GM19238 (cell line): ENCODE measurements at regions not wholly inside any gene's neighbourhood (a gene's known extent, or its start where the extent isn't known, plus 50 kb on each side); places are given as distances from the start of the nearest gene placed in this dataset.

Experiments
- DNase-seq: peaks from one replicate; pipeline ENCODE4 v3.0.0; 2011; ENCODE audit warnings: low spot score; ENCODE audit not compliant: insufficient read length

GRCh38 chr16:52054326-52054725, 492.6 kb downstream of the TOX3 start:
- DNase-seq, result no peak

GRCh38 chr16:52052818-52053217, 494.1 kb downstream of the TOX3 start:
- no peak for DNase-seq

DNA sequence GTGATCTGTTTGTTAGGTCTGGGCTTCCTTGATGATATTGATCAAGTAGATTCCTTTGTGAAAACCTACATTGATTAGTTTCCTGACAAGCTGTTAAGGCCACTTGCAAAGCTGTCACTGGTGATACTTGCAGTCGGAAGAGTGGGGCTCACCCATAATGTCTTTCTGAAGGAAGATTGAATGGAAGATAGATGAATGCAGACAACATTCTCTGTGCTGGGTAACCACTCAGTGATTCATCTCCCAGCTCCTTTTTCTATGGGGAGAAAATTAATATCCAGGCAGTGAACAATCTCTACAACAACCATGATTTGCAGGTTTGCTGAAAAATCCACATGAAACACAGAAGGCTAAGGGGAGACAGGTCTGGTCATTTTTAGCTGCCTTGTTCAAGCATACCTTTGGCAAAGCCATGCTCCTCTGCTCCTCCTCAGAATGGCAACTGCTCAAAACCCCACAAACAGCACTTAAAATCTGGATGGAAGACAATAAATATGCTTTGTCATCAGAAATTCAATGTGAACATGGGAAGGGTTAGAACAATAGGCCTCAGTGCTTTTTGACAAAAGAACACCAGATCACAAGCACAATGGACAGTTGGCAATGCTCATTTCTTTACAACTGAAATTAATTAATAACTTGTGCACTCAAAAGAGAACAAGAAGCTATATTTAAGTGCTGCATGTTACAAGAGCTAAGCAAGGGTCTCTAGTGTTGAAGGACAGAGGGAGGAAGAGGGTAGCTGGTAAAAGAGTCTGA, 495.4 kb downstream of the TOX3 start:
- no peak for DNase-seq

- no peak for DNase-seq
Observed at GRCh38 chr16:52050418-52050817, 496.5 kb downstream of the TOX3 start.

- no peak for DNase-seq
Observed at GRCh38 chr16:52035436-52035835, 511.5 kb downstream of the TOX3 start.

GRCh38 chr16:52034830-52035229, 512.1 kb downstream of the TOX3 start:
- no peak for DNase-seq

DNA sequence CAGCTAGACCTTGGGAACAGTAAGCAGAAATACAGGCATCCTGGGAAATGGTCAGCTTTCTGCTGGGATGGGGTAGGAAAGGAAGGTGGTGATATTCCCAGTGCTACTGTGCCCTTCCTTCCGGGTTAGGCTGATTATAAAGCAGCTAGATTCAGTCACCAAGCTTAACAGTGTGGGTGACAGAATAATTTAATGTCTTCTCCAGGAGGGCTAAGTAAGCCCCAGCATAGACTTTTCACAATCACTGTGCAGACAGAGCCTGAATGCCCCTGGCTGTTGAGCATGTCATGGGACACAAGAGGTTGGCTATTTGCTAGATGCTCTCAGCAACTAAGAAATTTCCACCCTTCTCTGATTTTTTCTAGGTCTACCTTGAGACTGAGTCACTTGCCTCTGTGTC, 513.0 kb downstream of the TOX3 start:
- DNase-seq, result no peak

GRCh38 chr16:52022980-52023379, 524.0 kb downstream of the TOX3 start:
- no peak for DNase-seq

- no peak for DNase-seq
Observed at GRCh38 chr16:52022177-52022576, 524.8 kb downstream of the TOX3 start.

GRCh38 chr16:52016387-52016786, 530.6 kb downstream of the TOX3 start:
- no peak for DNase-seq

DNA sequence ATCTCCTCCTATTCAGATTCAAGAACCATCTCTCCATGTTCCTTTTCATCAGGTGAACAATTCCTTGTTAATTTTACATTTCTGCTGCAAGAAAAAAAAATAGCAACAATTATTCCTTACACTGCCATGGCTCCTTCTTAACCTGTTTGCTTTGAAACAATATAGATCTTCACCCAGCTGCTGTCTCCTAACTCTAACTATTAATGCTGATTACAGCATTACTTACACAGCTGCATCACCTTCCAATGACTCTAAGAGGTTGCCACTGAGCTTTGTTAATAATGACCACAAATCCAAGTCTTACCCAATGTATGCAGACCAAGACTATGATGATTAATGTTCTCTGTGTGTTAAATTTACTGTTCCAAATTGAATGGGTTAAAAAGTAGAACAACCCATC, 541.4 kb downstream of the TOX3 start:
- no peak for DNase-seq

- DNase-seq, result no peak
Observed at GRCh38 chr16:52004343-52004742, 542.6 kb downstream of the TOX3 start.

DNA sequence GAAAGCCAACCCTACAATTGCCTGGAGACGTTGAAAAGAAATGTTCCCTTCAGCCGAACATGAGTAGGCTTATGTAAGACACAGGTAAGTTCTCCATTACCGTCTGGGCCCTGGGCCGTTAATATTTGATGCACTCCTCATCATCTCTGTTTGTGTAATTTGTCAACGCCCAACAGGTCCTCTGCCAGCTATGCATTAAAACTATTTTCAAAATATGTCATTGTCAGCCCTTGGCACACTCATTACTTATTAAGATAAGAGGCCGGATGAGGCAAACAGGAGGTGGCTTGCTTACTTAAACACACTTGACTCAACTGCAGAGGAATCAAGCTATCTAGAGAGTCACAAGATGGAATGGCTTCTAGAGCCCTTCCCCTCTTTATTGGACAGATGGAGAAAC, 544.9 kb downstream of the TOX3 start:
- no peak for DNase-seq

DNA sequence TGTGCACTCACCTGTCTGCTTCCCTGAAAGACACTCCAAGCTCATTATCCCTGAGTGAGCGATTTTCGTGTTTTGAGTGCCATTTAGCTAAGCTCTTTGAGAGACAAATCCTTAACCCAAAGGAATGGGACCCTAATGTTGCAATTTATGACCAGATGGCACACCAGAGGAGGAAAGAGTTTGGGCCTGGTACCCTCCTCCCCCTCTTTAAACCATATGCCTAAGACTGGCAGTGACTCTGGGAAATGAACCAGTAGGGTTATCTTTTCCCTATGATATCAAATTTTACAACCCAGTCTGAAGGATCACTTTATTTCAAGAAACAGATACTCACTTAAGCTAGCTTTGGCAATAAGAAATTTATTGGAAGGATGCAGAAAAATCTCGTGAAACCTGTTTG, 550.4 kb downstream of the TOX3 start:
- no peak for DNase-seq

- no peak for DNase-seq
Observed at GRCh38 chr16:51994597-51994996, 552.3 kb downstream of the TOX3 start.

DNA sequence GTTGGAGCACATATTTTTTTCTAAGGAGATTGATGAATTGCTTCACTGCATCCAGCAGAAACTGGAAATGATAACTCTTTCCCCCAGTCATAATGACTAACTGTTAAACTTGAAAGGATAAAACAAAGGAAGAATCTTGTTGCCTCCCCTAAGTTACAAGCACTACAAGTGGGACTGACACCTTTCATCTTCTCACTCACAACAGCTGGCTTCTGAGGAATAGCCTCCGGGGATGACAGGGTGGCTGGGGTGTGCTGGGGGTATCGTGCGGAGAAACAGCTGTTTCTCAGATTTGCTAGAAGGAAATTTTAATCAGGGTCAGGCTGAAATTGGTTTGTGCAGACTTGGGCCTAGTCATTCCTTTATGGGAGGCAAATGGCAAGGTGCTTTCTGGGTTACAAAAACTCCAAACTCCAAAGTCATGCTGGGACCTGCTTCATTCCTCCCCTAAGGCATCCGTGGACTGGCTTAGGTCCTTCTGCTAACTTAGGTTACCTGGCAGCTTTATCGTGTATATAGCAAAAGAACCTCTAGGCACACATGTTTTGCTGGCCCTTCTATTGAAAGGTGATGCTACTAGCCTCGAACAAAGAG, 557.2 kb downstream of the TOX3 start:
- DNase-seq, result no peak

DNA sequence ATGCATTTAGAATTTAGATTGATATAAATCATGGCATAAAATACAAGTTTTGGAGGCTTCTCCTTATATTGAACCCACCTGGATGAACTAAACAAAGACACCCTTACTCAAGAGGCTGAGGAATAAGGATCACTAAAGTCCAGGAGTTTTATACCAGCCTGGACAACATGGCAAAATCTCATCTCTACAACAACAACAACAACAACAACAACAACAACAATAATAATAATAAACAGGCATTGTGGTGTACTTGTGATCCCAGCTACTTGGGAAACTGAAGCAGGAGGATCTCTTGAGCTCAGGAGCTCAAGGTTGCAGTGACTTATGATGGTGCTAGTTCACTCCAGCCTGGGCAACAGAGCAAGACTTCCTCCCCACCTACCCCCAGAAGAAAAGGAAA, 558.0 kb downstream of the TOX3 start:
- DNase-seq, result no peak

DNA sequence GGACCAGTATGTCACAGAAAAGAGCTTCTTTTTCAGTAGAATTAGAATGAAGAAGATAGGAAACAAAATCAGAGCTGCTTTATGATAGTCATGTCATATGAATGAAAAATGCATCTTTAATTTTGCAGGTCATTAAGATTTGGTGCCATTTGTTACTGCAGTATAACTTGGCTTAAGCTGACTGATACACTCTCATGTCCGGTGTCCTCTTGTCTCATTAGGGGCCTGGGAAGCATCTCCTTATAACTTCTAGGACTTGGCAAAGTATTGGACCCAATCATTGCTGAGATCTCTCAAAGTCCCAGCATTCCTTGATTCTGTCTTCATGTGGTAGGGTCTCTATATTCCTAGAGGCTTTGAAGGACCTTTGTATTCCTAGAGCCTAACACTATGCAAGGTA, 559.4 kb downstream of the TOX3 start:
- DNase-seq, result no peak

GRCh38 chr16:51986717-51987116, 560.2 kb downstream of the TOX3 start:
- DNase-seq, result no peak

GRCh38 chr16:51986301-51986700, 560.6 kb downstream of the TOX3 start:
- DNase-seq, result no peak

GRCh38 chr16:51985126-51985525, 561.8 kb downstream of the TOX3 start:
- DNase-seq, result no peak

DNA sequence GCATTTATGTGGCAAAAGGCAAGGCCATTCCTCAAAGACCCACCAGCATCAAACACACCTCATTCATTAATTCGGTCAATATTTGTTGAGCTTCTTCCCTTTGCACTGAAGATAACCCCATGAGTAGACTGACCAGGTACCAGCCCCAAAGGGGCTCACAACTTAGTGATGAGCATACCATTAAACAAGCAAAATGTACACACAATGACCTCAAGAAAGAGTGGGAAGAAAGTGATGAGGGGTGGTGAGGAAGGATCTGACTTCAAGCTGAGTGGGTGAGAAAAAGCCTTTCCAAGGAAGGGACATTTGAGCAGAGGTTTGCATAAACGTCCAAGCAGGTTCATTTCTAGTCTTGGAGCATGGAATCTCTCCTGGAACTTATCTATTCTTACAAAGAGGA, 562.5 kb downstream of the TOX3 start:
- DNase-seq, result no peak
